ENCODE measurements at regions not wholly inside any gene's neighbourhood (a gene's known extent, or its start where the extent isn't known, plus 50 kb on each side); places are given as distances from the start of the nearest gene placed in this dataset.

DNA sequence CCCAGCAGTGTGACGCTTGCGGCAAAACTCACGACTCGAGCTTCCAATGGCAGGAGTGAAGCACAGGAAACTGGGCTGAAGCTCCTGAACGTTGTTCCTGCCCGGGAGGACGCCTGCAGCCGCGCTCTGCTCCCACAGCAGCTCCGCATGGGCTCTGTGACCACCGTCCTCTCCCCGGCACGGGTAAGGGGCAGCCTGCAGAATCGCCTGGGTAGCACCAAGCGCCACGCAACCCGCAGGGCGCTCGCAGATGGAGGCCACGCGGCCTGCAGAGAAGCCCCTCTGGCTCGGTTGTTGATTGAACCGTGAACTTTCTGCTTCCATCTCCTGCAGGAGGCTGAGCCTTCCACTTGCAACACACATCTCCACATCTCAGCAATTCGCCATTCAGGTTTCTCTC, 63.3 kb upstream of the ZNF236 start:
- TF ChIP-seq, protein P1, sequence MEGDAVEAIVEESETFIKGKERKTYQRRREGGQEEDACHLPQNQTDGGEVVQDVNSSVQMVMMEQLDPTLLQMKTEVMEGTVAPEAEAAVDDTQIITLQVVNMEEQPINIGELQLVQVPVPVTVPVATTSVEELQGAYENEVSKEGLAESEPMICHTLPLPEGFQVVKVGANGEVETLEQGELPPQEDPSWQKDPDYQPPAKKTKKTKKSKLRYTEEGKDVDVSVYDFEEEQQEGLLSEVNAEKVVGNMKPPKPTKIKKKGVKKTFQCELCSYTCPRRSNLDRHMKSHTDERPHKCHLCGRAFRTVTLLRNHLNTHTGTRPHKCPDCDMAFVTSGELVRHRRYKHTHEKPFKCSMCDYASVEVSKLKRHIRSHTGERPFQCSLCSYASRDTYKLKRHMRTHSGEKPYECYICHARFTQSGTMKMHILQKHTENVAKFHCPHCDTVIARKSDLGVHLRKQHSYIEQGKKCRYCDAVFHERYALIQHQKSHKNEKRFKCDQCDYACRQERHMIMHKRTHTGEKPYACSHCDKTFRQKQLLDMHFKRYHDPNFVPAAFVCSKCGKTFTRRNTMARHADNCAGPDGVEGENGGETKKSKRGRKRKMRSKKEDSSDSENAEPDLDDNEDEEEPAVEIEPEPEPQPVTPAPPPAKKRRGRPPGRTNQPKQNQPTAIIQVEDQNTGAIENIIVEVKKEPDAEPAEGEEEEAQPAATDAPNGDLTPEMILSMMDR (conservative IDR thresholded peaks at IDR 0.05), result no peak
- TF ChIP-seq ZFX (IDR thresholded peaks at IDR 0.05), result no peak

All from C4-2B (cell line).